CD4-positive, alpha-beta T cell (primary cell): ENCODE measurements at regions not wholly inside any gene's neighbourhood (a gene's known extent, or its start where the extent isn't known, plus 50 kb on each side); places are given as distances from the start of the nearest gene placed in this dataset.

Source experiments
- ATAC-seq: fragments of 200-7000 bp; cut with Tn5 transposase; one replicate; pipeline ENCODE4 v1.10.0; 2022; ENCODE audit warnings: mild to moderate bottlenecking; ENCODE audit not compliant: poor library complexity
- CTCF ChIA-PET: fragments of 350-600 bp; sonication (Branson Sonifier 250); formaldehyde crosslinking; loops from one replicate; lab custom pipeline; 2021; ENCODE audit warnings: antibody characterized with exemption, inconsistent platforms; lab: Charles Lee
- POLR2A ChIA-PET: fragments of 350-600 bp; sonication (Branson Sonifier 250); formaldehyde crosslinking; loops from one replicate; lab custom pipeline; 2021; ENCODE audit warnings: antibody characterized with exemption, inconsistent platforms; lab: Charles Lee
- DNase-seq, 14 experiments: peaks; one replicate each; pipeline ENCODE4 v3.0.0-alpha.2; 2013 to 2020; ENCODE audit warnings: mixed read lengths in 2 of 14
- H3K27ac ChIP-seq, 2 donors: one replicate each; pipeline versions ENCODE4 v1.5.1 to v1.7.0; 2013; ENCODE audit warnings: low read length in 2 of 2, low read depth in 1 of 2, mild to moderate bottlenecking in 1 of 2
- H3K27me3 ChIP-seq, 2 experiments: 1 replicate in 1 of 2; 2 replicates in 1 of 2; pipeline versions ENCODE4 v1.6.1 to v1.7.0; 2013; ENCODE audit warnings: low read length in 2 of 2, control low read depth in 1 of 2, mild to moderate bottlenecking in 1 of 2, moderate library complexity in 1 of 2; ENCODE audit not compliant: insufficient read depth in 2 of 2, control insufficient read depth in 1 of 2
- H3K36me3 ChIP-seq: one replicate; pipeline ENCODE4 v1.6.1; 2013; ENCODE audit warnings: low read length, control low read depth; ENCODE audit not compliant: insufficient read depth
- H3K4me1 ChIP-seq: one replicate; pipeline ENCODE4 v1.6.1; 2013; ENCODE audit warnings: low read length, control low read depth; ENCODE audit not compliant: insufficient read depth
- H3K4me3 ChIP-seq: one replicate; pipeline ENCODE4 v1.5.1; 2013; ENCODE audit warnings: mild to moderate bottlenecking, low read length, moderate library complexity
- H3K9me3 ChIP-seq, 2 experiments: 1 replicate in 1 of 2; 2 replicates in 1 of 2; pipeline versions ENCODE4 v1.6.1 to v1.7.0; 2013; ENCODE audit warnings: low read length in 2 of 2, mild to moderate bottlenecking in 2 of 2, control low read depth in 1 of 2, moderate library complexity in 1 of 2; ENCODE audit not compliant: control insufficient read depth in 1 of 2, insufficient read depth in 1 of 2
- H3K27ac Mint-ChIP-seq: one replicate; pipeline ENCODE4 v1.8.0; 2020; ENCODE audit warnings: mixed read lengths
- H3K27me3 Mint-ChIP-seq: one replicate; pipeline ENCODE4 v1.8.0; 2021; ENCODE audit warnings: mixed read lengths
- H3K36me3 Mint-ChIP-seq: one replicate; pipeline ENCODE4 v1.8.0; 2021; ENCODE audit warnings: low read depth, mixed read lengths
- H3K4me1 Mint-ChIP-seq: one replicate; pipeline ENCODE4 v1.8.0; 2021; ENCODE audit warnings: low read depth, mixed read lengths
- H3K4me3 Mint-ChIP-seq: one replicate; pipeline ENCODE4 v1.8.0; 2020; ENCODE audit warnings: mild to moderate bottlenecking, mixed read lengths
- H3K9me3 Mint-ChIP-seq: one replicate; pipeline ENCODE4 v1.8.0; 2020; ENCODE audit warnings: mixed read lengths
- intact Hi-C, 2 experiments: fragments of 100-400 bp; cut with DNase I in 1 of 2; cut with micrococcal nuclease in 1 of 2; formaldehyde crosslinking; loops; one replicate each; pipeline versions ENCODE4 v1.15.1 to v1.9.0; 2023 to 2025; cut with DNase I, micrococcal nuclease
- TF ChIP-seq, protein P1 (sequence below): fragments of 200-600 bp; IDR thresholded peaks from one replicate; pipeline ENCODE4 v1.8.0; 2022; ENCODE audit warnings: antibody characterized with exemption, mild to moderate bottlenecking

GRCh38 chr7:13159003-13159402 lies 471.6 kb downstream of the ARL4A start:
- Histone ChIP-seq H3K4me3 (no peak overlapping the region), H3K27ac (no peak overlapping the region), H3K36me3 (no peaks in the 10 kb centered on the region), H3K4me1 (no peaks in the 10 kb centered on the region), H3K9me3 (no peaks in the 10 kb centered on the region), H3K27me3 (no peaks in the 10 kb centered on the region)
- H3K4me3 Mint-ChIP-seq: no peak overlapping the region
- intact Hi-C loops: no loop called here
- TF ChIP-seq, protein P1, sequence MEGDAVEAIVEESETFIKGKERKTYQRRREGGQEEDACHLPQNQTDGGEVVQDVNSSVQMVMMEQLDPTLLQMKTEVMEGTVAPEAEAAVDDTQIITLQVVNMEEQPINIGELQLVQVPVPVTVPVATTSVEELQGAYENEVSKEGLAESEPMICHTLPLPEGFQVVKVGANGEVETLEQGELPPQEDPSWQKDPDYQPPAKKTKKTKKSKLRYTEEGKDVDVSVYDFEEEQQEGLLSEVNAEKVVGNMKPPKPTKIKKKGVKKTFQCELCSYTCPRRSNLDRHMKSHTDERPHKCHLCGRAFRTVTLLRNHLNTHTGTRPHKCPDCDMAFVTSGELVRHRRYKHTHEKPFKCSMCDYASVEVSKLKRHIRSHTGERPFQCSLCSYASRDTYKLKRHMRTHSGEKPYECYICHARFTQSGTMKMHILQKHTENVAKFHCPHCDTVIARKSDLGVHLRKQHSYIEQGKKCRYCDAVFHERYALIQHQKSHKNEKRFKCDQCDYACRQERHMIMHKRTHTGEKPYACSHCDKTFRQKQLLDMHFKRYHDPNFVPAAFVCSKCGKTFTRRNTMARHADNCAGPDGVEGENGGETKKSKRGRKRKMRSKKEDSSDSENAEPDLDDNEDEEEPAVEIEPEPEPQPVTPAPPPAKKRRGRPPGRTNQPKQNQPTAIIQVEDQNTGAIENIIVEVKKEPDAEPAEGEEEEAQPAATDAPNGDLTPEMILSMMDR: no peak
- H3K27ac Mint-ChIP-seq: no peak overlapping the region
- no peaks in the 10 kb centered on the region for H3K36me3 Mint-ChIP-seq
- no peak for ATAC-seq
- H3K9me3 Mint-ChIP-seq: no peaks in the 10 kb centered on the region
- ChIA-PET POLR2A (no interaction called here), CTCF (no interaction called here)
- H3K27me3 Mint-ChIP-seq: no peaks in the 10 kb centered on the region
- no peaks in the 10 kb centered on the region for H3K4me1 Mint-ChIP-seq
- DNase-seq: no peak

GRCh38 chr7:13159467-13160184 lies 472.2 kb downstream of the ARL4A start:
- intact Hi-C loops: no loop called here
- TF ChIP-seq, protein P1: no peak

DNA sequence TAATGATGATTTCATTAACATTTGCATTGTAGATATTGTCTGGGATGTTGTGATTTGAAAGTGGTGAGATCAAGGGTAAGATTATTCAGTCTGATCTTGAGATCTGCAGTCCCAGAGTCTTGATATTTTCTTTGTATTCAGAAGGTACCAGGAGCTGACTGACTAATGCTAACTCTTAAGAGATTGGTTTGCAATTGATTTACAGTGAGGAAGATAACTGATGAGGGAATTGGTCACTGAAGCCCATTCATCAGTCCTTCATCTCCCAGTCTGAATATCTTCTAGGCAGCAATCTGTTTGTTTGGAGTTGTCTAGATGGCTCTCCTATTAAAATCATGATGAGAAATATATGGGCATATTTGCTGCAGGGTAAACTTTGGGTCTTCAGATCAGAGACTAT lies 473.7 kb downstream of the ARL4A start:
- no peaks in the 10 kb centered on the region for H3K36me3 Mint-ChIP-seq
- Histone ChIP-seq H3K27ac (no peak overlapping the region), H3K4me1 (no peaks in the 10 kb centered on the region), H3K36me3 (no peaks in the 10 kb centered on the region), H3K9me3 (no peaks in the 10 kb centered on the region), H3K4me3 (no peak overlapping the region), H3K27me3 (no peaks in the 10 kb centered on the region)
- ATAC-seq (no peak), DNase-seq (no peak)
- ChIA-PET POLR2A (no interaction called here), CTCF (no interaction called here)
- peaks cover 19% of the 10 kb centered on the region for H3K27me3 Mint-ChIP-seq
- TF ChIP-seq, protein P1: no peak
- no peak overlapping the region for H3K27ac Mint-ChIP-seq
- H3K4me3 Mint-ChIP-seq: no peak overlapping the region
- intact Hi-C loops: no loop called here
- no peaks in the 10 kb centered on the region for H3K4me1 Mint-ChIP-seq
- no peaks in the 10 kb centered on the region for H3K9me3 Mint-ChIP-seq

More at GRCh38 chr7:13159467-13160184, 472.2 kb downstream of the ARL4A start:
- Mint-ChIP-seq H3K4me3 (no peak overlapping the region), H3K9me3 (no peaks in the 10 kb centered on the region), H3K27ac (no peak overlapping the region), H3K27me3 (peaks cover 4% of the 10 kb centered on the region), H3K4me1 (no peaks in the 10 kb centered on the region), H3K36me3 (no peaks in the 10 kb centered on the region)
- ATAC-seq (no peak), DNase-seq (no peak)
- Histone ChIP-seq H3K4me1 (no peaks in the 10 kb centered on the region), H3K27ac (no peak overlapping the region), H3K36me3 (no peaks in the 10 kb centered on the region), H3K4me3 (no peak overlapping the region), H3K9me3 (no peaks in the 10 kb centered on the region), H3K27me3 (no peaks in the 10 kb centered on the region)
- POLR2A ChIA-PET: no interaction called here
- CTCF ChIA-PET: interaction anchor here (1.3 kb wide), 1 partner anchor 12 kb away, joined by 4 read pairs; no protein-coding TSS in a partner anchor
